Rectal smooth muscle tissue (tissue), 1 donor: ENCODE measurements at regions not wholly inside any gene's neighbourhood (a gene's known extent, or its start where the extent isn't known, plus 50 kb on each side); places are given as distances from the start of the nearest gene placed in this dataset.

Experiments used
- H3K27ac ChIP-seq: one replicate; pipeline ENCODE4 v1.7.0; 2013; ENCODE audit warnings: low read depth, low read length, inconsistent platforms
- H3K27me3 ChIP-seq: one replicate; pipeline ENCODE4 v1.7.0; 2013; ENCODE audit warnings: low read length; ENCODE audit not compliant: control insufficient read depth, insufficient read depth
- H3K36me3 ChIP-seq: one replicate; pipeline ENCODE4 v1.7.0; 2013; ENCODE audit warnings: low read length; ENCODE audit not compliant: control insufficient read depth, insufficient read depth
- H3K4me1 ChIP-seq: one replicate; pipeline ENCODE4 v1.7.0; 2013; ENCODE audit warnings: low read length; ENCODE audit not compliant: control insufficient read depth, insufficient read depth
- H3K4me3 ChIP-seq: one replicate; pipeline ENCODE4 v1.7.0; 2013; ENCODE audit warnings: low read length
- H3K9ac ChIP-seq: one replicate; pipeline ENCODE4 v1.7.0; 2013; ENCODE audit warnings: low read length

GRCh38 chr3:70392227-70392626 lies 79.8 kb upstream of the MDFIC2 start:
- Histone ChIP-seq H3K36me3 (no peaks in the 10 kb centered on the region), H3K9ac (no peak overlapping the region), H3K27me3 (no peaks in the 10 kb centered on the region), H3K4me1 (no peaks in the 10 kb centered on the region), H3K4me3 (no peak overlapping the region), H3K27ac (no peak overlapping the region)

DNA sequence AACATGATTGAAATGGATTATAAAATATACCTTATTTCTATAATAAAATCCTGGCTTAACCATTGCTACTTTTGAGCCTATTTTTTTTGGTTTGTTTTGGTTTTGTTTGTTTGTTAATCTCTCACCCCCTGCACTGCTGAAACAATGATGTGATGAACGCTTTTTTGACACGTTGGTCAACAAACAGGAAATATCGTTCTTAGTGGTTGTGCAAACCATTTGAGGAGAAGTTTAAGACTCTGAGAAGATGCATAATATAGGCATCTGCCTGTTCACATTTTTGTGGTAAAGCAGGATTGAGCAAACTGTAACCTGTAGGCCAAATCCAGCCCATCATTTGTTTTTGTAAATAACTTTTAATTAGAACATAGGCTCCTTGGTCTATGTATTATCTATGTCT lies 75.5 kb upstream of the MDFIC2 start:
- no peak overlapping the region for H3K4me3 ChIP-seq
- H3K27me3 ChIP-seq, result no peaks in the 10 kb centered on the region
- no peak overlapping the region for H3K9ac ChIP-seq
- H3K36me3 ChIP-seq, result no peaks in the 10 kb centered on the region
- no peaks in the 10 kb centered on the region for H3K4me1 ChIP-seq
- no peak overlapping the region for H3K27ac ChIP-seq

- no peak overlapping the region for H3K4me3 ChIP-seq
- H3K36me3 ChIP-seq, result no peaks in the 10 kb centered on the region
- no peaks in the 10 kb centered on the region for H3K4me1 ChIP-seq
- H3K27me3 ChIP-seq, result no peaks in the 10 kb centered on the region
- no peak overlapping the region for H3K9ac ChIP-seq
- H3K27ac ChIP-seq, result no peak overlapping the region
These were observed 74.4 kb upstream of the MDFIC2 start for GRCh38 chr3:70386846-70387245.

DNA sequence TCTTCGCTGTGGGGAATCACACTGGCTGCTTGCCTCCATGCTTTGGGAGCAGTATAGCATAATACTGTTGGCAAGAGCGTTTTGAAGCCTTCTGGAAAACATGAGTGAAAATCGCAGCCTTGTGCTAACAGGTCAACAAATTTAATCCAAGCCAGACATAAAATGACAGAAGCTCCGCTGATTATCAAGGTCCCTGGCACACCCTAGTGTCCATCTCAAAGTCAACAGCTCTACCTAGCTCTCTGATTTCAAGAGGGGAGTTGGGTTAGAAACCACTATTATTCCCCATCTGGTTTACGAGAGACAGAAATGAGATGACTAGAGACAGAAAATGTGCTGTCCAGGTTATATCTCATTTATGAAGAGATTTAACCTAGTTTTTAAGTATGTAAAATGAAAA lies 73.6 kb upstream of the MDFIC2 start:
- no peaks in the 10 kb centered on the region for H3K27me3 ChIP-seq
- no peak overlapping the region for H3K27ac ChIP-seq

GRCh38 chr3:70383360-70383831 lies 71.0 kb upstream of the MDFIC2 start:
- H3K36me3 ChIP-seq, result no peaks in the 10 kb centered on the region
- H3K4me3 ChIP-seq, result no peak overlapping the region
- no peaks in the 10 kb centered on the region for H3K27me3 ChIP-seq
- no peaks in the 10 kb centered on the region for H3K4me1 ChIP-seq
- H3K27ac ChIP-seq, result no peak overlapping the region
- H3K9ac ChIP-seq, result no peak overlapping the region

More for the DNA sequence above, 73.6 kb upstream of the MDFIC2 start:
- Histone ChIP-seq H3K4me1 (no peaks in the 10 kb centered on the region), H3K4me3 (no peak overlapping the region), H3K9ac (no peak overlapping the region), H3K36me3 (no peaks in the 10 kb centered on the region)

GRCh38 chr3:70374179-70374578 lies 61.7 kb upstream of the MDFIC2 start:
- H3K4me3 ChIP-seq, result no peak overlapping the region
- H3K27ac ChIP-seq, result no peak overlapping the region
- no peaks in the 10 kb centered on the region for H3K27me3 ChIP-seq
- no peaks in the 10 kb centered on the region for H3K36me3 ChIP-seq
- no peak overlapping the region for H3K9ac ChIP-seq
- no peaks in the 10 kb centered on the region for H3K4me1 ChIP-seq
